A549 (cell line): ENCODE measurements at regions not wholly inside any gene's neighbourhood (a gene's known extent, or its start where the extent isn't known, plus 50 kb on each side); places are given as distances from the start of the nearest gene placed in this dataset.

ENCODE experiments used
- FOXS1 ChIP-seq: fragments of 250-450 bp; sonication (Bioruptor Pico); IDR thresholded peaks from 2 replicates; pipeline ENCODE4 v1.5.0; 2020; ENCODE audit warnings: mild to moderate bottlenecking, moderate library complexity
- RAD21 ChIP-seq, 2 experiments: fragments of >200 bp in 1 of 2; sonication (Bioruptor Twin) in 1 of 2; formaldehyde crosslinking in 1 of 2; IDR thresholded peaks in 1 of 2; conservative IDR thresholded peaks in 1 of 2; 2 replicates in 1 of 2; 3 replicates in 1 of 2; pipeline ENCODE4 v1.6.1; 2012 to 2018; ENCODE audit warnings: inconsistent platforms in 1 of 2
- RCOR1 ChIP-seq: fragments of 150-350 bp; IDR thresholded peaks from 2 replicates; pipeline ENCODE4 v1.6.1; 2014; ENCODE audit warnings: antibody characterized with exemption, low read length, low read depth
- RFX5 ChIP-seq: fragments of 450-650 bp; IDR thresholded peaks from 2 replicates; pipeline ENCODE4 v1.7.1; 2014; ENCODE audit warnings: antibody characterized with exemption, mild to moderate bottlenecking, moderate library complexity
- SMC3 ChIP-seq: fragments of >200 bp; sonication (Bioruptor Twin); formaldehyde crosslinking; IDR thresholded peaks from 3 replicates; pipeline ENCODE4 v1.6.1; 2018; ENCODE audit warnings: inconsistent platforms

DNA sequence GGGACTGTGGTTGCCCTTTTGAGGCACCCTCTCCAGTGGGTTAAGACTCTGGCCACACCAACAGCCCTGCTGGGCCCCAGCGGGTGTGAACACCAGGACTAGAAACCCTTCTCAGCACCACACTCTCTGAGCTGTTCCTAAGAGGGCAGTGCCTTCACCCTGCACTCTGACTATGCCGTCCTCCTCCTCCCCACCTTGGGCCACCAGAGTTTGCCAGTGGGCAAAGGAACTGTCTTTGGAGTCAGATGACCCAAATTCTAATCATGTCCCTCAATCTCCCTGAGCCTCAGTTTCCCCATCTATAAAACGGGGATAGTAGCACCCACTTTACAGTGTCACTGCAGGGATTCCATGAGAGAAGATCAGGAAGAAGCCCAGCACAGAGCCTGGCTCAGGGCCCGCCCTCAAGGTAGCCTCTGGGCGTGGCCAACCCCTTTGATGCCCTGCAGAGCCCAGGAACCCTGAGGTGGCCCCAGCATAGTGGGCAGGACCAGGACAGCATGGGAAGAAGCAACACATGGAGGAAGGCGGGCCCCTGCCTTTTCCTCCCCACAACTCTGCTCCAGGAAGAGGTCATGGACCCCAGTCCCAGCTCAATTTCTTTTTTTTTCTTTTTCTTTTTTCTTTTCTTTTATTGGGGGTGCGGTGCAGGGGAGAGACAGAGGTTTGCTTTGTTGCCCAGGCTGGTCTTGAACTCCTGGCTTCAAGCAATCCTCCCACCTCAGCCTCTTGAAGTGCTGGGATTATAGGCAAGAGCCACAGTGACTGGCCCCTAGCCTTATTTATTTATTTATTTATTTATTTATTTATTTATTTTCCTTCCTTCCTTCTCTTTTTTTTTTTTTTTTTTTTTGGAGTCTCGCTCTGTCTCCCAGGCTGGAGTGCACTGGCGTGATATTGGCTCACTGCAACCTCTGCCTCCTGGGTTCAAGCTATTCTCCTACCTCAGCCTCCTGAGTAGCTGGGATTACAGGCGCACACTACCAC is 115.7 kb upstream of the LINGO1 start:
- TF ChIP-seq SMC3 (no peak), FOXS1 (no peak), RAD21 (conservative IDR thresholded peaks at IDR 0.05 in 1 of 2, IDR thresholded peaks at IDR 0.05 in 1 of 2) (no peak), RCOR1 (no peak), RFX5 (no peak)
